Cardiac muscle cell (in vitro differentiated cells and primary cell): ENCODE measurements at regions not wholly inside any gene's neighbourhood (a gene's known extent, or its start where the extent isn't known, plus 50 kb on each side); places are given as distances from the start of the nearest gene placed in this dataset.

Experiments used
- DNase-seq, 2 donors: peaks; one replicate each; pipeline versions ENCODE4 v3.0.0 to v3.0.0-alpha.2; 2010 to 2017; ENCODE audit warnings: low read depth in 1 of 2, low spot score in 1 of 2
- H3K27ac ChIP-seq: fragments of 200-600 bp; sonication (generic); 2 replicates; pipeline ENCODE4 v1.5.1; 2016
- H3K27me3 ChIP-seq: fragments of 200-600 bp; sonication (generic); 2 replicates; pipeline ENCODE4 v1.6.0; 2016; ENCODE audit warnings: control low read depth
- H3K36me3 ChIP-seq: fragments of 200-600 bp; sonication (generic); 2 replicates; pipeline ENCODE4 v1.5.1; 2016; ENCODE audit warnings: control low read depth
- H3K4me1 ChIP-seq: fragments of 200-600 bp; sonication (generic); 2 replicates; pipeline ENCODE4 v1.8.1; 2017; ENCODE audit warnings: low read depth, mild to moderate bottlenecking, mixed run types
- H3K4me3 ChIP-seq: fragments of 200-600 bp; sonication (generic); 2 replicates; pipeline ENCODE4 v1.5.1; 2016; ENCODE audit warnings: mild to moderate bottlenecking
- H3K9me3 ChIP-seq: fragments of 200-600 bp; sonication (generic); 2 replicates; pipeline ENCODE4 v1.5.1; 2017; ENCODE audit warnings: low read depth, mild to moderate bottlenecking, control low read depth
- TF ChIP-seq, protein P1 (sequence below): IDR thresholded peaks from 2 replicates; pipeline ENCODE4 v1.5.1; 2012; ENCODE audit warnings: low read depth, mild to moderate bottlenecking, low read length

DNA sequence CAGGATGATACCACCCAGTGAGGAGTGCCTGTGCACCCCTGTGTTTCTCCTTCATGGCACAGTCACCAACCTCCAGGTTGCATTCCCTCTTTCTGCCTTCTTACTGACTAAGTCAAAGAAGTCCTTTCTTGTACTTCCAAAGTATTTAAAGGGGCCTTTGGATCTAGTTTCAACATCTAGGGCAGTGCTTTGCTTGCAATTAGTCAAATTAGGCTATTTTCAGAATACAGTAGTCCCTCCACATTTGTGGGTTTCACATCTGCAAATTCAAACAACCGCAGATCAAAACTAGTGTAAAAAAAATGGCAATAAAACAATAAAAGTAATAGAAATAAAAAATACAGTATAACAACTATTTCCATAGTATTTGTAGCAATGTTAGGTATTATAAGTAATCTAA lies 333.9 kb upstream of the SEMA6A start:
- no peak for DNase-seq
- no peaks in the 10 kb centered on the region for H3K9me3 ChIP-seq
- no peak overlapping the region for H3K4me3 ChIP-seq
- TF ChIP-seq, protein P1, sequence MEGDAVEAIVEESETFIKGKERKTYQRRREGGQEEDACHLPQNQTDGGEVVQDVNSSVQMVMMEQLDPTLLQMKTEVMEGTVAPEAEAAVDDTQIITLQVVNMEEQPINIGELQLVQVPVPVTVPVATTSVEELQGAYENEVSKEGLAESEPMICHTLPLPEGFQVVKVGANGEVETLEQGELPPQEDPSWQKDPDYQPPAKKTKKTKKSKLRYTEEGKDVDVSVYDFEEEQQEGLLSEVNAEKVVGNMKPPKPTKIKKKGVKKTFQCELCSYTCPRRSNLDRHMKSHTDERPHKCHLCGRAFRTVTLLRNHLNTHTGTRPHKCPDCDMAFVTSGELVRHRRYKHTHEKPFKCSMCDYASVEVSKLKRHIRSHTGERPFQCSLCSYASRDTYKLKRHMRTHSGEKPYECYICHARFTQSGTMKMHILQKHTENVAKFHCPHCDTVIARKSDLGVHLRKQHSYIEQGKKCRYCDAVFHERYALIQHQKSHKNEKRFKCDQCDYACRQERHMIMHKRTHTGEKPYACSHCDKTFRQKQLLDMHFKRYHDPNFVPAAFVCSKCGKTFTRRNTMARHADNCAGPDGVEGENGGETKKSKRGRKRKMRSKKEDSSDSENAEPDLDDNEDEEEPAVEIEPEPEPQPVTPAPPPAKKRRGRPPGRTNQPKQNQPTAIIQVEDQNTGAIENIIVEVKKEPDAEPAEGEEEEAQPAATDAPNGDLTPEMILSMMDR = no peak
- H3K27me3 ChIP-seq = no peaks in the 10 kb centered on the region
- H3K27ac ChIP-seq = no peak overlapping the region
- H3K36me3 ChIP-seq = no peaks in the 10 kb centered on the region
- no peaks in the 10 kb centered on the region for H3K4me1 ChIP-seq

DNA sequence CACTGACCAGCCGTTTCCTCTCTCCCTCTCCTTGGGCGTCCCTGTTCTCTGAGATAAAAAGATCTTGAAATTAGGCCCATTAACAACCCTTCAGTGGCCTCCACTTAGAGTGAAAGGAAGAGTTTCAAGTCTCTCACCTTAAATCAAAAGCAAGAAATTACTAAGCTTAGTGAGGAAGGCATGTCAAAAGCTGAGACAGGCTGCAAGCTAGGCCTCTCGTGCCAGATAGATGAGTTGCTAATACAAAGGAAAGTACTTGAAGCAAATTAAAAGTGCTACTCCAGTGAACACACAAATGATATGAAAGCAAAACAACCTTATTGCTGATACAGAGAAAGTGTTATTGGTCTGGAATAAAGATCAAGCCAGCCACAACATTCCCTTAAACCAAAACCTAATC lies 331.3 kb upstream of the SEMA6A start:
- no peaks in the 10 kb centered on the region for H3K4me1 ChIP-seq
- no peak overlapping the region for H3K27ac ChIP-seq
- H3K36me3 ChIP-seq = no peaks in the 10 kb centered on the region
- TF ChIP-seq, protein P1 = no peak
- H3K27me3 ChIP-seq = no peaks in the 10 kb centered on the region
- no peaks in the 10 kb centered on the region for H3K9me3 ChIP-seq
- DNase-seq = no peak
- no peak overlapping the region for H3K4me3 ChIP-seq

DNA sequence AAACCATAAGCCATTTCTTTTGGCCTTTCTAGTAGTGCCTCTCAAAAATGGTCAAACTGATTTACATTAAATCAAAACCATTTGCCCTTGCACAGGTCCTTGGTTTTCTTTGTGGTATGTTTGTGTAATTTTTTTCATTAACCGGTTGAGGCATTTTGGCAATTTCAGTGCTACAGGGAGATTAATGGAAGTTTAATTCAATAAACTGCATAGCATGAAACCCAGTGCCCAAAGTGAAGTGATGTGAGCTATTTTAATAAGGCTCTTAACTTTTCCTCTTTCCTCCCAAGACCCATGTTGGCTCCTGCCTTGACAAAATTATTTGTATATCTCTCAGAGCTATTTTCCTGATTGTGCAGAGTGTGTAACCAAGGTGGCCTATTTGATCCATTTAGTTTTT lies 326.2 kb upstream of the SEMA6A start:
- H3K27ac ChIP-seq = no peak overlapping the region
- DNase-seq = no peak
- TF ChIP-seq, protein P1 = no peak
- H3K4me1 ChIP-seq = peaks cover 10% of the 10 kb centered on the region
- no peak overlapping the region for H3K4me3 ChIP-seq
- no peaks in the 10 kb centered on the region for H3K27me3 ChIP-seq
- no peaks in the 10 kb centered on the region for H3K36me3 ChIP-seq
- no peaks in the 10 kb centered on the region for H3K9me3 ChIP-seq

DNA sequence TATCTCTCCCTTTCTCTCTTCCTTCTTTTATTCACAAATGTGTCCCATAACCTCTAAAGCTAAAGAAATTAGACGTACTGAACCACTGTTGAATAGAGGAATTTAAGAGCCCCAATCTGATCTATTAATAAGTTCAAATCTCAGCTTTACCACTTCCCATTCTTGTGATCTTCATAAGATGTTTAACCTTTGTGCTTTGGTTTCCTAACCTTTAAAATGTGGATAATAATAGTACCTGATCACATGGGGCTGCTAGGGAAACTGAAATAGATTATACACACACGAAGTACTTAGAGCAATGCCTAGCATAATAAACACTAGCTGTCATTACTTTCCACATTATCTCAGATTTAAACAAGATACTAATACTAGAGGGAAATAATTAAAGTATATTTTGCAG lies 324.3 kb upstream of the SEMA6A start:
- H3K4me3 ChIP-seq = no peak overlapping the region
- H3K27me3 ChIP-seq = no peaks in the 10 kb centered on the region
- TF ChIP-seq, protein P1 = no peak
- DNase-seq = peak in 1 of 2 donors; percentile 11
- H3K27ac ChIP-seq = no peak overlapping the region
- H3K9me3 ChIP-seq = no peaks in the 10 kb centered on the region
- H3K4me1 ChIP-seq = peaks cover 10% of the 10 kb centered on the region
- H3K36me3 ChIP-seq = no peaks in the 10 kb centered on the region

DNA sequence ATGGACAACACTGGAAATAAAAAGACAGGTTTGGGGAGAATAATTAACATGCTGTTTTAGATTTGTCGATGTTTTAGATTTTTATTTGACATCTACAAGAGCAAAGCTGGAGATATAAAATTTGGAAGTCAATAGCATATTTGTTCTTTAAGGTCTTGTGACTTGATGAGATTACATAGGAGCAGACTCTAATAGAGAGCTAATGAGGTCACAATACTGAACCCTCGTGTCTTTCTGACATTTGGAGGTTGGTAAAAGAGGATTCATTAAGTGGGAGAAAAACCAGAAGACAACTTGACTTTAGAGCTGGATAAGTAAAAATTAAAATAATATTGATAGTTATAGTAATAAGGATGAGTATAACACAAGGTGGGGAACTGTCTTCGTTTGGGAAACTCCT lies 322.7 kb upstream of the SEMA6A start:
- no peak for DNase-seq
- Histone ChIP-seq H3K27me3 (no peaks in the 10 kb centered on the region), H3K4me1 (peaks cover 10% of the 10 kb centered on the region), H3K4me3 (no peak overlapping the region), H3K9me3 (no peaks in the 10 kb centered on the region), H3K36me3 (no peaks in the 10 kb centered on the region), H3K27ac (no peak overlapping the region)
- TF ChIP-seq, protein P1 = no peak

DNA sequence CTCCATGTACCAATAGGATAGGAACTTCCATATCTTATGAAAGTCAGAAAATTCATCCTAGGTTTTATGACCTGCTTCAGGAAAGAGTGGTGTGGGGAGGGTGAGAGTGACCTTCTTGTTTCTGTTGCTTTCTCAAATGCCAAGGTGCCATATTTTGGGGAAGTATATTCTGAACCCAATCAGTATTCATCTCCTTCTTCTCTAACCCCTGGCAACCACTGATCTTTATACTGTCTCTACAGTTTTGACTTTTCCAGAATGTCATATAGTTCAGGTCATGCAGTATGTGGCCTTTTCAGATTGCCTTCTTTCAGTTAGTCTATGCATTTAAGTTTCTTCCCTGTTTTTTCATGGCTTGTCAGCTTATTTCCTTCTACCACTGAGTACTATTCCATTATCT lies 321.4 kb upstream of the SEMA6A start:
- no peak overlapping the region for H3K27ac ChIP-seq
- no peaks in the 10 kb centered on the region for H3K27me3 ChIP-seq
- no peak for DNase-seq
- TF ChIP-seq, protein P1 = no peak
- no peaks in the 10 kb centered on the region for H3K36me3 ChIP-seq
- H3K4me3 ChIP-seq = no peak overlapping the region
- H3K4me1 ChIP-seq = peaks cover 10% of the 10 kb centered on the region
- H3K9me3 ChIP-seq = no peaks in the 10 kb centered on the region
